ENCODE measurements at regions not wholly inside any gene's neighbourhood (a gene's known extent, or its start where the extent isn't known, plus 50 kb on each side); places are given as distances from the start of the nearest gene placed in this dataset.
"Not testable (repeated sequence)": the region's sequence is repeated elsewhere in the genome, so short reads cannot be mapped to it uniquely, and the experiment has no call there.

- Histone ChIP-seq H3K4me3 (no peak overlapping the region), H3K4me1 (no peaks in the 10 kb centered on the region), H3K9me3 (replicated peaks in 1 of 11) (no peaks in the 10 kb centered on the region), H3K27me3 (no peaks in the 10 kb centered on the region), H3K27ac (no peak overlapping the region), H3K9ac (no peak overlapping the region), H3K4me2 (no peak overlapping the region), H4K20me1 (no peaks in the 10 kb centered on the region; a peak in 1 of 22 replicates), H3K36me3 (no peaks in the 10 kb centered on the region)
- no peak for TF ChIP-seq Cebpa-rat (IDR thresholded peaks at IDR 0.05)
Observed at GRCh38 chr10:2207246-2207922, 470.1 kb upstream of the ADARB2 start.

- no peak overlapping the region for H3K9ac ChIP-seq
- TF ChIP-seq Cebpa-rat (IDR thresholded peaks at IDR 0.05) = no peak
Observed at GRCh38 chr10:2205406-2205805, 468.1 kb upstream of the ADARB2 start.

GRCh38 chr10:2202401-2202800, 465.1 kb upstream of the ADARB2 start:
- Histone ChIP-seq H4K20me1 (no peaks in the 10 kb centered on the region), H3K4me1 (no peaks in the 10 kb centered on the region), H3K4me2 (no peak overlapping the region), H3K27me3 (no peaks in the 10 kb centered on the region), H3K27ac (no peak overlapping the region), H3K4me3 (no peak overlapping the region), H3K9ac (no peak overlapping the region), H3K36me3 (no peaks in the 10 kb centered on the region), H3K9me3 (replicated peaks in 1 of 11) (peaks cover 0 to 8% (median 7%) of the 10 kb centered on the region in 11 experiments; a peak in 14 of 22 replicates)
- no peak for TF ChIP-seq Cebpa-rat (IDR thresholded peaks at IDR 0.05)

More at GRCh38 chr10:2205406-2205805, 468.1 kb upstream of the ADARB2 start:
- Histone ChIP-seq H3K4me3 (no peak overlapping the region), H3K9me3 (replicated peaks in 1 of 11) (no peaks in the 10 kb centered on the region), H4K20me1 (no peaks in the 10 kb centered on the region; a peak in 1 of 22 replicates), H3K36me3 (no peaks in the 10 kb centered on the region), H3K4me2 (no peak overlapping the region), H3K27ac (no peak overlapping the region), H3K4me1 (no peaks in the 10 kb centered on the region), H3K27me3 (no peaks in the 10 kb centered on the region)

GRCh38 chr10:2201534-2202099, 464.3 kb upstream of the ADARB2 start:
- H3K4me2 ChIP-seq = no peak overlapping the region
- no peaks in the 10 kb centered on the region for H3K36me3 ChIP-seq
- no peak overlapping the region for H3K9ac ChIP-seq
- H3K4me3 ChIP-seq = no peak overlapping the region
- H4K20me1 ChIP-seq = no peaks in the 10 kb centered on the region
- no peak overlapping the region for H3K27ac ChIP-seq
- peaks cover under 1 to 11% (median 8%) of the 10 kb centered on the region in 11 experiments; a peak in 15 of 22 replicates for H3K9me3 ChIP-seq (replicated peaks in 1 of 11)
- H3K27me3 ChIP-seq = no peaks in the 10 kb centered on the region
- TF ChIP-seq Cebpa-rat (IDR thresholded peaks at IDR 0.05) = no peak
- H3K4me1 ChIP-seq = no peaks in the 10 kb centered on the region

GRCh38 chr10:2197663-2198062, 460.3 kb upstream of the ADARB2 start:
- Histone ChIP-seq H3K9me3 (replicated peaks in 1 of 11) (peaks cover 3 to 16% (median 8%) of the 10 kb centered on the region in 11 experiments; a peak in 15 of 22 replicates), H4K20me1 (no peaks in the 10 kb centered on the region), H3K36me3 (no peaks in the 10 kb centered on the region), H3K27me3 (no peaks in the 10 kb centered on the region), H3K4me3 (no peak overlapping the region), H3K4me2 (no peak overlapping the region), H3K4me1 (no peaks in the 10 kb centered on the region), H3K27ac (no peak overlapping the region), H3K9ac (no peak overlapping the region)
- no peak for TF ChIP-seq Cebpa-rat (IDR thresholded peaks at IDR 0.05)

- Histone ChIP-seq H3K4me3 (no peak overlapping the region), H3K4me1 (no peaks in the 10 kb centered on the region), H4K20me1 (no peaks in the 10 kb centered on the region), H3K9me3 (replicated peaks in 1 of 11) (peaks cover 3 to 21% (median 8%) of the 10 kb centered on the region in 11 experiments; a peak in 15 of 22 replicates), H3K36me3 (no peaks in the 10 kb centered on the region), H3K9ac (no peak overlapping the region), H3K27me3 (no peaks in the 10 kb centered on the region), H3K27ac (no peak overlapping the region), H3K4me2 (no peak overlapping the region)
- no peak for TF ChIP-seq Cebpa-rat (IDR thresholded peaks at IDR 0.05)
Observed at GRCh38 chr10:2196272-2196671, 458.9 kb upstream of the ADARB2 start.

GRCh38 chr10:2189356-2189755, 452.0 kb upstream of the ADARB2 start:
- H3K36me3 ChIP-seq; H3K27me3 ChIP-seq; H4K20me1 ChIP-seq; H3K9ac ChIP-seq; H3K4me2 ChIP-seq; H3K27ac ChIP-seq; H3K4me1 ChIP-seq; H3K4me3 ChIP-seq; H3K9me3 ChIP-seq (replicated peaks in 1 of 11): not testable (repeated sequence)

GRCh38 chr10:2188371-2188770, 451.0 kb upstream of the ADARB2 start:
- Histone ChIP-seq H3K27me3 (no peaks in the 10 kb centered on the region), H3K4me3 (no peak overlapping the region), H3K4me2 (no peak overlapping the region), H3K9ac (no peak overlapping the region), H3K27ac (no peak overlapping the region), H3K9me3 (replicated peaks in 1 of 11) (peaks cover 0 to 10% (median 4%) of the 10 kb centered on the region in 11 experiments; a peak in 7 of 22 replicates), H3K36me3 (no peaks in the 10 kb centered on the region), H3K4me1 (no peaks in the 10 kb centered on the region), H4K20me1 (no peaks in the 10 kb centered on the region)
- no peak for TF ChIP-seq Cebpa-rat (IDR thresholded peaks at IDR 0.05)

GRCh38 chr10:2173327-2173726, 436.0 kb upstream of the ADARB2 start:
- Histone ChIP-seq H3K27ac (no peak overlapping the region), H3K27me3 (no peaks in the 10 kb centered on the region), H3K4me2 (no peak overlapping the region), H3K4me1 (no peaks in the 10 kb centered on the region), H4K20me1 (no peaks in the 10 kb centered on the region), H3K9me3 (replicated peaks in 1 of 11) (peaks cover 0 to 11% (median 7%) of the 10 kb centered on the region in 11 experiments; a peak in 8 of 22 replicates), H3K4me3 (no peak overlapping the region), H3K9ac (no peak overlapping the region), H3K36me3 (no peaks in the 10 kb centered on the region)
- TF ChIP-seq Cebpa-rat (IDR thresholded peaks at IDR 0.05) = peak in 1 of 11 experiments; percentile 56; a peak in 2 of 22 replicates

Data from BLaER1 treated with 17β-estradiol and CSF1 and Interleukin-3, amounts not matched to agents 10 nM and 100 nM (cell line).